ENCODE measurements at regions not wholly inside any gene's neighbourhood (a gene's known extent, or its start where the extent isn't known, plus 50 kb on each side); places are given as distances from the start of the nearest gene placed in this dataset.
"Not testable (repeated sequence)": the region's sequence is repeated elsewhere in the genome, so short reads cannot be mapped to it uniquely, and the experiment has no call there.

GRCh38 chr11:67788341-67788695 lies 113.9 kb upstream of the ALDH3B2 start:
- not testable (repeated sequence) for TF ChIP-seq POLR2A (IDR thresholded peaks at IDR 0.05)
- TF ChIP-seq, protein P1, sequence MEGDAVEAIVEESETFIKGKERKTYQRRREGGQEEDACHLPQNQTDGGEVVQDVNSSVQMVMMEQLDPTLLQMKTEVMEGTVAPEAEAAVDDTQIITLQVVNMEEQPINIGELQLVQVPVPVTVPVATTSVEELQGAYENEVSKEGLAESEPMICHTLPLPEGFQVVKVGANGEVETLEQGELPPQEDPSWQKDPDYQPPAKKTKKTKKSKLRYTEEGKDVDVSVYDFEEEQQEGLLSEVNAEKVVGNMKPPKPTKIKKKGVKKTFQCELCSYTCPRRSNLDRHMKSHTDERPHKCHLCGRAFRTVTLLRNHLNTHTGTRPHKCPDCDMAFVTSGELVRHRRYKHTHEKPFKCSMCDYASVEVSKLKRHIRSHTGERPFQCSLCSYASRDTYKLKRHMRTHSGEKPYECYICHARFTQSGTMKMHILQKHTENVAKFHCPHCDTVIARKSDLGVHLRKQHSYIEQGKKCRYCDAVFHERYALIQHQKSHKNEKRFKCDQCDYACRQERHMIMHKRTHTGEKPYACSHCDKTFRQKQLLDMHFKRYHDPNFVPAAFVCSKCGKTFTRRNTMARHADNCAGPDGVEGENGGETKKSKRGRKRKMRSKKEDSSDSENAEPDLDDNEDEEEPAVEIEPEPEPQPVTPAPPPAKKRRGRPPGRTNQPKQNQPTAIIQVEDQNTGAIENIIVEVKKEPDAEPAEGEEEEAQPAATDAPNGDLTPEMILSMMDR (IDR thresholded peaks at IDR 0.05): not testable (repeated sequence)

All from esophagus squamous epithelium (tissue), 4 donors.